Smooth muscle cell of the brain vasculature (primary cell): ENCODE measurements at regions not wholly inside any gene's neighbourhood (a gene's known extent, or its start where the extent isn't known, plus 50 kb on each side); places are given as distances from the start of the nearest gene placed in this dataset.
"Not testable (repeated sequence)": the region's sequence is repeated elsewhere in the genome, so short reads cannot be mapped to it uniquely, and the experiment has no call there.

Experiments
- DNase-seq: peaks from one replicate; pipeline ENCODE4 v3.0.0-alpha.2; 2012; ENCODE audit warnings: low read depth, low spot score

GRCh38 chr4:4667622-4668081 is 125.8 kb upstream of the STX18 start:
- DNase-seq, result no peak

DNA sequence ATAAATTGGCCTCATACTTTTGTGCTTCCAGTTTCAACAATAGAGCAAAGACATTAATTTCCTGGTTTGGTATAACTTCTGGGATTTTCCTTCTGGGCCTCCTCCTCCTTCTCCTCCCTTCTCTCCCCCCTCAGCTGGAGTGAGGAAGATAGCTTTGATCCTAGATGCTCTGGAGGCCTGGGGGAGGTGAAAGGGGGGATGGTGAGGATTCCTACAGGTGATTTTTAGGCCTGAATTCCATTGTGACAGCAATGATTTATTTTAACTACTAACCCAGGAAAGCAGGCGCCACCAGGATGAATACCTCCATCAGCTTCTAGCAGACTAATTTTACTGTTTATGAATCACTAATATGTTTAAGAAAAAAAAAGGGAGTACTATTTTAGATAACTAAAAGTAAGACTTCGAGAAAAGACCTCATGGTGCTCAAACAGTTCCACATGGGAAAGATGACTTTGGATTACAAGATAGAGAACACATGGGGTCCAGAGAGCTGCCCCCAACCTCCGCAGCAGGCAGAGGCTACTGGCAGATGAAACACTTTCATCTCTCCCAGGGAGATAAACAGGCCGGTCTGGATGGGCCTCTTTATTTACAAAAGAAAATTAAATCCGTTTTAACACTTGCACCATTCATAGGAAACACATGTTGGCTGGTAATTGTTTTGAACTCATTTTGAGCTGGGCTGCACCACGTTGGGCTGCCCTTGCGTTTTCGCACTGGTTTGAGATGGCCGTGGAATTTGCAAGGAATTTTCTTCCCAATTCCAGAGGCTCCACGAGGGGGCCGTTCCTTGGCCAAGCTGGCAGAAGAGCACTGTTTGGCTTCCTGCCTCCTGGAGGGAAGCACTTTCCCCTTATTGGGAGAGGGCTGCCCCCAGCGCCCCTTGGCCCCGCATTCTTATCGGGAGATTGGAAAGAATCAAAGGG is 125.1 kb upstream of the STX18 start:
- DNase-seq, result no peak

DNA sequence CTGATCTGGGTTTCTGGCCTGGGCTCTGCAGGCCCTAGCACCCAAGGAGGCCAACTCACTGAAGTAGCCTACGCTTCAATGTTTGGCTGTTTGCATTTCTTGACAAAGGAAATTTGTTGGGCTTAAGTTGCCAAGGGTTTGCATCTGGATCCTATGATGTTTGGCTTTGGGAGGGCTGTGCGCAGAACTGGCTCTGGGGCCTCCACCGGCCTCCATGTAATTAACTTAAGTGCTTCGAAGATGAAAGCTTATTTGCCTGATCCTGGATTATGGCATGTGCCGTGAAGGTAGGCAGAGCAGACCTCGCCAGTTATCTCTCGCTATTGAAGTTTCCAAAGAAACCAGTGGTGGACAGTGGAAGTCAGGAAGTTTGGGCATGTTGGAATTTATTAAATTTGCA is 124.3 kb upstream of the STX18 start:
- no peak for DNase-seq

GRCh38 chr4:4664234-4664633 is 122.4 kb upstream of the STX18 start:
- no peak for DNase-seq

- DNase-seq, result no peak
Measured at GRCh38 chr4:4663028-4663427, 121.2 kb upstream of the STX18 start.

- no peak for DNase-seq
Measured at GRCh38 chr4:4662230-4662629, 120.4 kb upstream of the STX18 start.

DNA sequence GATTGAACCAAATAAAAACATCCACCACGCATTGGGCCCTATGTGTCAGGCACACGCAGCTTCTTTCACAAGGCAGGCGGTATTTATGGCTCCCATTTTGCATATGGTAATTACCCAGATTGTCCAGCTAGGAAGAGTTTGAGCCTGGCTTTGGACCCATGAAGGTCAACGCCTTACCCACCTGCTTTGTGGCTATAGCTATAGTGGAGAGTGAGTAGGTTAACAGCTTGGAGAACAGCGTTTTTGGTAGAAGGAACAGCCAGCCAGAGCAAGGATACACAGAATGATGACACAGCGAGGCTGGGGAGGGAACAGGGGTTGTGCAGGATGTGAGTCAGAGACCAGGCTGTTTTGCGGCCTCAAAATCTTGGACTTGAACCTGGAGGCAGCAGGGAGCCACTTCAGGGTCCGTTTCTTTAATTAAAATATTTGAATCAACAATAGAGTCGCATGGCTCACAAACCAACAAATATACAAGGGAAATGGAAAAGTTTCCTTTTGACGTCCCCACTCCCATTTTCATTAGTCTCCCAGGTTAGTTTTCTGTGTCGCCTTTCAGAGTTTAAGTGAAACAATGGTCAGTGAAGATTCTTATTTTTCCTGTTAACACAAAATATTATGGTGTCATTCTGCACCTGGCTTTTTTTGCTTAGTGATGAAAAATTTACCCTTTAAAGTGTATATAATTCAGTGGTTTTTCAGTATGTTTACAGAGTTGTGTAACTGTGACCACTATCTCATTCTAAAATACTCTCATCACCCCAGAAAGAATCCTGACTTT is 118.2 kb upstream of the STX18 start:
- peak; percentile 78 for DNase-seq

- DNase-seq, result no peak
Measured at GRCh38 chr4:4658052-4658451, 116.2 kb upstream of the STX18 start.

DNA sequence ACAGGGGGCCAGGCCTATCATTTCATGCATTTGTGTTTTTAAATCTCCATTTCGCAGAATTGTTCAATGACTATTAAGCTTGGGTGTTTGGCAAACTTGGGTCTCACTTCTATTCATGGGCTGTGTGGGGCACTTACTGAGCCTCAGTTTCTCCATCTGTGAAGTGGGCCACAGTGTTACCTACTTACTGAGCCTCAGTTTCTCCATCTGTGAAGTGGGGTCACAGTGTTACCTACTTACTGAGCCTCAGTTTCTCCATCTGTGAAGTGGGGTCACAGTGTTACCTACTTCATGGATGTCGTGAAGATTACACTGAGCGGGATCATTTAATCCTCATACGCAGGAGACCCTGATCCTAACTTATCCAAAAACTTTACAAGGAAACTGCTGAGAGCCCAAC is 115.1 kb upstream of the STX18 start:
- DNase-seq, result no peak

- DNase-seq, result no peak
Measured at GRCh38 chr4:4655901-4656300, 114.1 kb upstream of the STX18 start.

- no peak for DNase-seq
Measured at GRCh38 chr4:4655011-4655410, 113.2 kb upstream of the STX18 start.

DNA sequence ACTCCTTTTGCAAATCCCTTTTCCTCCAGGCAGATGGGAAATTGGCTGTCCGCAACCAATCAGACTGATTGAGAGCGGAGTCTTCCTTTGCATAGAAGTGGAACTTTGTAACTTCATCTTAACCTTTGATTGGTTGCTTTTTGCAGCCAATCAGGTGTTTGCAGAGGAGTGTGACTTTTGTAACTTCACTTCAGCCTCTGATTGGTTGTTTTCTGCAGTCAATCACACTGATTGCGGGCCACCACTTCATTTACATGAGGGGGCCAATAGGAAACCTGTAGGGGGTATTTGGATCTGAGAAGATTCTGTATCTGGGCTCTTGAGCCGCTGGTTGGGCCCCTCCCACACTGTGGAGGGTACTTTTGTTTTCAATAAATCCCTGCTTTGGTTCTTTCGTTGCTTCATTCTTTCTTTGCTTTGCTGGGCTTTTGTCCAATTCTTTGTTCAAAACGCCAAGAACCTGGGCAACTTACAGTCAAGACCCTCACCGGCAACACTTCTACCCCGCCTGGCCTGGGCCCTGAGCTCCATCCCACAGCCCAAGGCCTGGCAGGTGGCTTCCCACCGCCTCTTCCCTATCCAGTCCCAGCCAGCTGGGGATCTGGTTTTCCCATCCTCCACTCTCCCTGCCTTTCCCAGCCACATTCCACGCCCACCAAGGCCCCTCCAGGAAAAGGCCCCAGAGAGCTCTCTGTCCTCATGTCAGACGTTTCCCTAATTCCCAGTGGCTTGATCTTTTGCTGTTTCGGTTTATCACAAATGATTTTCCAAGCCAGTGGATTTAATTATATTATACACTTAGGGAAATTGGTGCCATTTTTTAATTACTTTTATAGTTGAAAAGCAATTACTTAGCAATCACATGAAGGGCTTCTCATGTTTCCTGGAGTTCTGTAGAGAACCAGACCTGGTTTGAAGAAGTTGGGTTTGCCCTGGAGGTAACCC is 110.2 kb upstream of the STX18 start:
- DNase-seq, result no peak

DNA sequence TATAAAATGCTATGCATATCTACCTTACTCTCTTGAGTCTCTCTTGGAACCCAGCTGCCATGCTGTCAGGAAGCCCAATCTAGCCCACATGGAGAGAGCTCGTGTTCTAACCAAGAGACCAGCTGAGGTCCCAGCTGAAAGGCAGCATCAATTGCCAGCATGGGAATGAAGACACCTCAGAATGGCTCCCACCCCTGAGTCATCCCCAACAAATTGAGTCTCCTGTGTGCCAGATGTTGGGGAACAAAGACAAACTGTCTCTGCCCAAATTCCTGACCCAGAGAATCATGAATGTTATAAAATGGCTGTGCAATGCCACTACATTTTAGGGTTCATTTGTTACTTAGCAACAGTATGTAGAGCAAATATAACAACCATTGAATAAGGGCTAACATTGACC is 105.2 kb upstream of the STX18 start:
- DNase-seq, result no peak

DNA sequence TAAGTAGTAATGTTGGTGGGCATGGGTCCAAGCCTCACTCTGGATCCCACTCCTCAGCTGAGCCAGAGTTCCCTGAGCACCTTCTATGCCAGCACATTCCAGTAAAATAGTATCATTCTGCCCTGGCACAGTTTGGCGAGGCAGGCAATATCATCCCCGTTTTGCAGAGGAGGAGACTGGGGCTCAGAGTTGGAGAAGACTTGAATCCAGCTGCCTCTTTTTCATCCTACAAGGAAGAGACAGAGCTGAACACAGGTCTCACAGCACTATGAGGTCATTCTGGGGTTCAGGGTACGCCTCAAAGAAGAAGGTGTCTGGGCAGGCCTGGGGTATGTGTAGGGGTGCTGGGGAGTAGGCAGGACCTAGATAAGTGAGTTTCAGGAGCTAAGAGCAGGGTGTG is 103.9 kb upstream of the STX18 start:
- DNase-seq, result no peak

- DNase-seq, result not testable (repeated sequence)
Measured at GRCh38 chr4:4644277-4644676, 102.4 kb upstream of the STX18 start.

- DNase-seq, result not testable (repeated sequence)
Measured at GRCh38 chr4:4643743-4644142, 101.9 kb upstream of the STX18 start.

DNA sequence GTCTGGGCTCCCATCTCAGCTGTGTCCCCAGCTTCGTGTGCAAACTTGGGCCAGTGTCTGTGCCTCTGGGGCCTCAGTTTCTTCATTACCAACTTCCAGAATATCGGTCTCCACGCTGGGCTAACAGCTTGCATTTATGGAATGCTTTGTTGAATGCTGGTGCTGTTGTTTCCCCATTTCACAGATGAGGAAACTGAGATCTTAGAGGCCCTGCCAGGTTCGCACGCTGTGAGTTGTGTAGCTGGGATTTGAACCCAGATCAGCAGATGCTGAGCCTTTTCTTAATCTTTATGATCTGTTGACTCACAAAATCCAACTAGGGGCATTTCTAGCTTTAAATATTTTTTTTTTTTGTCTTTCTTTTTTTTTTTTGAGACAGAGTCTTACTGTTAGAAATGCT is 101.5 kb upstream of the STX18 start:
- no peak for DNase-seq

DNA sequence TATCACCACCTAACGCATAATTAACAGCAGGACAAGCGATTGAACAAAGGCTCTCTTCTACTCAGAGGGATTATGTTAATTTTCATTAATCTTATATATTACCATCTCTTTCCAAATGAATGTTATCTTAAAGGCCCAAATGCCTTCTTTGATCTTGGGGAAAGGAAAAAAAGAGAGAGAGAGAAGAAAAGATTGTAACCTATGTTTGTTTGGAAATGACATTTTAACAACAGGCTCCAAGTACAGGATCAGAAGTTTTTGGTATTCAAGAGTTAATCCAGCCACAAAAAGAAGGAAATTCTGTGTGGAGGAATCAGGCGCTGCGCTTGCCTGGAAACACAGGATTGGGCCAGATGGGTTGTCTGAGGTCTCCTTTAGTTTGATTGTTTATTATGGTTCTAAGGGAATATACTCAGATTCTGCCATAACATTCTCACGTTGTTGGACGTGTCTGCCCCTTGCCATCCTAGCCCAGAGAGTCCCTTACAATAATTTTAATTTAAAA is 100.7 kb upstream of the STX18 start:
- DNase-seq, result no peak

- no peak for DNase-seq
Measured at GRCh38 chr4:4641661-4642495, 100.0 kb upstream of the STX18 start.

DNA sequence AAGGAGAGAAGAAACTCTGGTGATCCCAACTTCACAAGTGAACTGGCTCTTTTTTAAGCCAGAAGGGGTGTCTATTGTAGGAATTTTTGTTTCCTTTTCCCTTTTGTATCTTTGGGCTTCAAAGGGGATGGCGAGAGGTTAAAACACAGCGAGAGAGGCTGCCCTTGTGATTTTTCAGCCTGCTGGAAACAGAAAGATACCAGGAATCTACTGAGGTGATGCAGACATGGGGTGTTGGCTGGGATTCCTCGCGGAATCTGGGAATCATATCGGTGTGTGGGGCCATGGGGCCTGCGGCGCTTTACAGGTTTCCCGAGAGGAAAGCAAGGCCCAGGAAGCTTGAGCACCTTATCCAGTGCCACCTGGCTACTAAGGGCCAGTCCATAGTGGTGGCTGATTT is 99.4 kb upstream of the STX18 start:
- DNase-seq, result no peak

GRCh38 chr4:4640692-4641091 is 98.8 kb upstream of the STX18 start:
- DNase-seq, result no peak
